K562 (cell line): ENCODE measurements at regions not wholly inside any gene's neighbourhood (a gene's known extent, or its start where the extent isn't known, plus 50 kb on each side); places are given as distances from the start of the nearest gene placed in this dataset.
A peak's percentile ranks its signal among the peaks of the same experiment; 100 is the strongest.

Source experiments
- ATF1 ChIP-seq, 2 experiments: fragments of 450-650 bp in 1 of 2; IDR thresholded peaks; 2 replicates each; pipeline ENCODE4 v1.6.1; 2016; ENCODE audit warnings: missing compliant biosample characterization in 1 of 2, missing genetic modification characterization in 1 of 2
- CHCHD3 ChIP-seq: fragments of 250-450 bp; sonication (Bioruptor Pico); IDR thresholded peaks from 2 replicates; pipeline ENCODE4 v2.1.2; 2022; ENCODE audit warnings: mild to moderate bottlenecking
- DACH1 ChIP-seq: fragments of 450-650 bp; IDR thresholded peaks from 2 replicates; pipeline ENCODE4 v1.6.1; 2018; ENCODE audit not compliant: partially characterized antibody
- ETV5 ChIP-seq: sonication (generic); formaldehyde crosslinking; IDR thresholded peaks from 2 replicates; pipeline ENCODE4 v1.4.0; 2020; ENCODE audit warnings: low read depth, mild to moderate bottlenecking, missing genetic modification reagents
- KDM4B ChIP-seq, 2 experiments: fragments of 450-650 bp in 1 of 2; sonication (generic) in 1 of 2; IDR thresholded peaks; 2 replicates each; pipeline ENCODE4 v1.6.1; 2016 to 2017; ENCODE audit warnings: borderline replicate concordance in 2 of 2, antibody characterized with exemption in 1 of 2, low read depth in 1 of 2, mild to moderate bottlenecking in 1 of 2
- MAFK ChIP-seq: IDR thresholded peaks from 2 replicates; pipeline ENCODE4 v1.6.1; 2011; ENCODE audit warnings: low read length, improper control_type of control experiment
- POU5F1 ChIP-seq: fragments of 150-350 bp; IDR thresholded peaks from 2 replicates; pipeline ENCODE4 v1.6.1; 2014; ENCODE audit warnings: borderline replicate concordance, low read length, low read depth, mild to moderate bottlenecking; ENCODE audit not compliant: partially characterized antibody
- SMAD4 ChIP-seq: fragments of 250-450 bp; sonication (Bioruptor Pico); conservative IDR thresholded peaks from 2 replicates; pipeline ENCODE4 v1.8.0; 2021; ENCODE audit warnings: inconsistent platforms, mild to moderate bottlenecking, moderate library complexity
- SMARCE1 ChIP-seq: fragments of 450-650 bp; IDR thresholded peaks from 2 replicates; pipeline ENCODE4 v1.7.1; 2016; ENCODE audit warnings: mild to moderate bottlenecking
- SP1 ChIP-seq: sonication (generic); formaldehyde crosslinking; IDR thresholded peaks from 2 replicates; pipeline ENCODE4 v1.8.1; 2022; ENCODE audit warnings: mild to moderate bottlenecking, missing genetic modification reagents
- SREBF2 ChIP-seq: sonication (generic); formaldehyde crosslinking; IDR thresholded peaks from 2 replicates; pipeline ENCODE4 v1.4.0; 2020; ENCODE audit warnings: mild to moderate bottlenecking, missing genetic modification reagents
- TAF9B ChIP-seq: fragments of 450-650 bp; IDR thresholded peaks from 2 replicates; pipeline ENCODE4 v1.6.1; 2018; ENCODE audit warnings: mild to moderate bottlenecking; ENCODE audit not compliant: partially characterized antibody
- TCF3 ChIP-seq: sonication (generic); formaldehyde crosslinking; IDR thresholded peaks from 2 replicates; pipeline ENCODE4 v1.4.0; 2020; ENCODE audit warnings: mild to moderate bottlenecking, missing genetic modification reagents
- TCF7L2 ChIP-seq: fragments of 150-350 bp; IDR thresholded peaks from 2 replicates; pipeline ENCODE4 v1.6.1; 2016; ENCODE audit warnings: low read depth, mild to moderate bottlenecking, low read length, moderate library complexity
- TRIM28 ChIP-seq: fragments of 450-650 bp; IDR thresholded peaks from 2 replicates; pipeline ENCODE4 v1.6.1; 2017
- ZBTB8A ChIP-seq: fragments of 450-650 bp; IDR thresholded peaks from 2 replicates; pipeline ENCODE4 v1.6.1; 2018; ENCODE audit warnings: mild to moderate bottlenecking, moderate library complexity; ENCODE audit not compliant: partially characterized antibody
- ZC3H8 ChIP-seq: fragments of 450-650 bp; IDR thresholded peaks from 2 replicates; pipeline ENCODE4 v1.6.1; 2017
- ZNF507 ChIP-seq: conservative IDR thresholded peaks from 2 replicates; pipeline ENCODE4 v1.6.1; 2017; ENCODE audit warnings: missing genetic modification characterization, missing compliant biosample characterization
- ZNF561 ChIP-seq: fragments of 450-650 bp; formaldehyde crosslinking; conservative IDR thresholded peaks from 2 replicates; pipeline ENCODE4 v1.4.0; 2020; ENCODE audit warnings: mild to moderate bottlenecking, moderate library complexity
- ZNF707 ChIP-seq: fragments of 250-450 bp; sonication (Bioruptor Pico); conservative IDR thresholded peaks from 2 replicates; pipeline ENCODE4 v1.8.0; 2022; ENCODE audit warnings: inconsistent platforms, mild to moderate bottlenecking, moderate library complexity
- TF ChIP-seq, protein P1 (sequence below): fragments of 450-650 bp; formaldehyde crosslinking; IDR thresholded peaks from 2 replicates; pipeline ENCODE4 v1.4.0; 2020; ENCODE audit warnings: mild to moderate bottlenecking, moderate library complexity
- TF ChIP-seq, protein P2 (sequence below): sonication (generic); formaldehyde crosslinking; IDR thresholded peaks from 2 replicates; pipeline ENCODE4 v1.8.1; 2022; ENCODE audit warnings: missing genetic modification reagents
- TF ChIP-seq, protein P3 (sequence below): fragments of 250-450 bp; sonication (Bioruptor Pico); IDR thresholded peaks from 2 replicates; pipeline ENCODE4 v1.5.0; 2021
- TF ChIP-seq, protein P4 (sequence below): fragments of 450-650 bp; formaldehyde crosslinking; IDR thresholded peaks from 2 replicates; pipeline ENCODE4 v1.4.0; 2020; ENCODE audit warnings: mild to moderate bottlenecking, moderate library complexity

DNA sequence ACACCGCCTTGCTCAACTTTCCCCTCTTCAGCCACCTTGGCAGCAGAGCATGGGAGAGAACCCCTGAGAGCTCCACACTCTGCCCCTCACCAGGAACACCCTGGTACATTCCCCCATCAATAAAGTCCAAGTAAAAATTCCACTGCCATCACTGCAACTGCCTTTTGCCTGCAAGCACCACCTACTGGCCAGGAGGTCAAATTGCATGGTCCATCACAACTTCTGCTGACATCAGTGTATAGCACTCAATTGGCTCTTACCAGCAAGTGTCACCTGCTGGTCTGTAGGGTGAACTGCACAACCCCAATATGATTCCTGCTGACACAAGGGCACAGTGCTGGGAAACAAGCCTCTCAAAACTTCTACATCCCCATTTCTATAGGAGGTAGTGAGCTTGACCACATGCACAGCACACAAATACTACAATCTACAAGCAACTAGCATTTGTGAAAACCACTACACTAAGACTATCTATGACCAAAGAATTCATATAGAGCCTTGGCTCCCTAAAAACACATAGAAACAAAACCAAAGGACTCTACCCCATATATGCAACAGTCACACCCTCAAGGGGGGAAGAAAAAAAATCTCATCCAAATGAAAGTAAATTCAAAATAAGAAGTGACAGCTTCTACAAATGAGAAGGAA is 69.2 kb downstream of the FASLG start (continued):
- TF ChIP-seq ATF1 (CRISPR knock-in tag; IDR thresholded peaks at IDR 0.05), result no peak; the same call in 1 of the 2 replicates
- TF ChIP-seq ATF1 (tag; IDR thresholded peaks at IDR 0.05), result no peak
- no peak for TF ChIP-seq KDM4B (IDR thresholded peaks at IDR 0.05; ENCODE audit: borderline replicate concordance in 2 of 2, low read depth in 1 of 2)
- no peak for TF ChIP-seq DACH1
- TF ChIP-seq TCF7L2, result no peak
- TF ChIP-seq, protein P1, sequence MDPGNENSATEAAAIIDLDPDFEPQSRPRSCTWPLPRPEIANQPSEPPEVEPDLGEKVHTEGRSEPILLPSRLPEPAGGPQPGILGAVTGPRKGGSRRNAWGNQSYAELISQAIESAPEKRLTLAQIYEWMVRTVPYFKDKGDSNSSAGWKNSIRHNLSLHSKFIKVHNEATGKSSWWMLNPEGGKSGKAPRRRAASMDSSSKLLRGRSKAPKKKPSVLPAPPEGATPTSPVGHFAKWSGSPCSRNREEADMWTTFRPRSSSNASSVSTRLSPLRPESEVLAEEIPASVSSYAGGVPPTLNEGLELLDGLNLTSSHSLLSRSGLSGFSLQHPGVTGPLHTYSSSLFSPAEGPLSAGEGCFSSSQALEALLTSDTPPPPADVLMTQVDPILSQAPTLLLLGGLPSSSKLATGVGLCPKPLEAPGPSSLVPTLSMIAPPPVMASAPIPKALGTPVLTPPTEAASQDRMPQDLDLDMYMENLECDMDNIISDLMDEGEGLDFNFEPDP, result no peak
- TF ChIP-seq ETV5, result no peak
- no peak for TF ChIP-seq ZBTB8A
- TF ChIP-seq SMARCE1, result no peak
- no peak for TF ChIP-seq ZC3H8
- no peak for TF ChIP-seq ZNF561 (CRISPR knock-in tag)
- TF ChIP-seq, protein P2, sequence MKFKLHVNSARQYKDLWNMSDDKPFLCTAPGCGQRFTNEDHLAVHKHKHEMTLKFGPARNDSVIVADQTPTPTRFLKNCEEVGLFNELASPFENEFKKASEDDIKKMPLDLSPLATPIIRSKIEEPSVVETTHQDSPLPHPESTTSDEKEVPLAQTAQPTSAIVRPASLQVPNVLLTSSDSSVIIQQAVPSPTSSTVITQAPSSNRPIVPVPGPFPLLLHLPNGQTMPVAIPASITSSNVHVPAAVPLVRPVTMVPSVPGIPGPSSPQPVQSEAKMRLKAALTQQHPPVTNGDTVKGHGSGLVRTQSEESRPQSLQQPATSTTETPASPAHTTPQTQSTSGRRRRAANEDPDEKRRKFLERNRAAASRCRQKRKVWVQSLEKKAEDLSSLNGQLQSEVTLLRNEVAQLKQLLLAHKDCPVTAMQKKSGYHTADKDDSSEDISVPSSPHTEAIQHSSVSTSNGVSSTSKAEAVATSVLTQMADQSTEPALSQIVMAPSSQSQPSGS (CRISPR knock-in tag), result no peak
- no peak; the same call in 1 of the 2 replicates for TF ChIP-seq TRIM28
- TF ChIP-seq TCF3, result no peak
- no peak for TF ChIP-seq SP1 (CRISPR knock-in tag)
- TF ChIP-seq ZNF707 (CRISPR knock-in tag), result no peak
- TF ChIP-seq, protein P3, sequence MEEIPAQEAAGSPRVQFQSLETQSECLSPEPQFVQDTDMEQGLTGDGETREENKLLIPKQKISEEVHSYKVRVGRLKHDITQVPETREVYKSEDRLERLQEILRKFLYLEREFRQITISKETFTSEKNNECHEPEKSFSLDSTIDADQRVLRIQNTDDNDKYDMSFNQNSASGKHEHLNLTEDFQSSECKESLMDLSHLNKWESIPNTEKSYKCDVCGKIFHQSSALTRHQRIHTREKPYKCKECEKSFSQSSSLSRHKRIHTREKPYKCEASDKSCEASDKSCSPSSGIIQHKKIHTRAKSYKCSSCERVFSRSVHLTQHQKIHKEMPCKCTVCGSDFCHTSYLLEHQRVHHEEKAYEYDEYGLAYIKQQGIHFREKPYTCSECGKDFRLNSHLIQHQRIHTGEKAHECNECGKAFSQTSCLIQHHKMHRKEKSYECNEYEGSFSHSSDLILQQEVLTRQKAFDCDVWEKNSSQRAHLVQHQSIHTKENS (CRISPR knock-in tag), result no peak
- TF ChIP-seq ZNF507 (tag), result no peak
- TF ChIP-seq POU5F1, result no peak
- no peak for TF ChIP-seq CHCHD3
- peak; percentile 69 for TF ChIP-seq MAFK
- TF ChIP-seq SMAD4 (CRISPR knock-in tag), result no peak
- TF ChIP-seq, protein P4, sequence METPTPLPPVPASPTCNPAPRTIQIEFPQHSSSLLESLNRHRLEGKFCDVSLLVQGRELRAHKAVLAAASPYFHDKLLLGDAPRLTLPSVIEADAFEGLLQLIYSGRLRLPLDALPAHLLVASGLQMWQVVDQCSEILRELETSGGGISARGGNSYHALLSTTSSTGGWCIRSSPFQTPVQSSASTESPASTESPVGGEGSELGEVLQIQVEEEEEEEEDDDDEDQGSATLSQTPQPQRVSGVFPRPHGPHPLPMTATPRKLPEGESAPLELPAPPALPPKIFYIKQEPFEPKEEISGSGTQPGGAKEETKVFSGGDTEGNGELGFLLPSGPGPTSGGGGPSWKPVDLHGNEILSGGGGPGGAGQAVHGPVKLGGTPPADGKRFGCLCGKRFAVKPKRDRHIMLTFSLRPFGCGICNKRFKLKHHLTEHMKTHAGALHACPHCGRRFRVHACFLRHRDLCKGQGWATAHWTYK (CRISPR knock-in tag), result no peak
- TF ChIP-seq TAF9B, result no peak
- TF ChIP-seq SREBF2 (CRISPR knock-in tag), result no peak
